Cardiac muscle cell (in vitro differentiated cells and primary cell): ENCODE measurements at regions not wholly inside any gene's neighbourhood (a gene's known extent, or its start where the extent isn't known, plus 50 kb on each side); places are given as distances from the start of the nearest gene placed in this dataset.

Experiments used
- DNase-seq, 2 donors: peaks; one replicate each; pipeline versions ENCODE4 v3.0.0 to v3.0.0-alpha.2; 2010 to 2017; ENCODE audit warnings: low read depth in 1 of 2, low spot score in 1 of 2
- H3K27ac ChIP-seq: fragments of 200-600 bp; sonication (generic); 2 replicates; pipeline ENCODE4 v1.5.1; 2016
- H3K27me3 ChIP-seq: fragments of 200-600 bp; sonication (generic); 2 replicates; pipeline ENCODE4 v1.6.0; 2016; ENCODE audit warnings: control low read depth
- H3K36me3 ChIP-seq: fragments of 200-600 bp; sonication (generic); 2 replicates; pipeline ENCODE4 v1.5.1; 2016; ENCODE audit warnings: control low read depth
- H3K4me1 ChIP-seq: fragments of 200-600 bp; sonication (generic); 2 replicates; pipeline ENCODE4 v1.8.1; 2017; ENCODE audit warnings: low read depth, mild to moderate bottlenecking, mixed run types
- H3K4me3 ChIP-seq: fragments of 200-600 bp; sonication (generic); 2 replicates; pipeline ENCODE4 v1.5.1; 2016; ENCODE audit warnings: mild to moderate bottlenecking
- H3K9me3 ChIP-seq: fragments of 200-600 bp; sonication (generic); 2 replicates; pipeline ENCODE4 v1.5.1; 2017; ENCODE audit warnings: low read depth, mild to moderate bottlenecking, control low read depth
- TF ChIP-seq, protein P1 (sequence below): IDR thresholded peaks from 2 replicates; pipeline ENCODE4 v1.5.1; 2012; ENCODE audit warnings: low read depth, mild to moderate bottlenecking, low read length

DNA sequence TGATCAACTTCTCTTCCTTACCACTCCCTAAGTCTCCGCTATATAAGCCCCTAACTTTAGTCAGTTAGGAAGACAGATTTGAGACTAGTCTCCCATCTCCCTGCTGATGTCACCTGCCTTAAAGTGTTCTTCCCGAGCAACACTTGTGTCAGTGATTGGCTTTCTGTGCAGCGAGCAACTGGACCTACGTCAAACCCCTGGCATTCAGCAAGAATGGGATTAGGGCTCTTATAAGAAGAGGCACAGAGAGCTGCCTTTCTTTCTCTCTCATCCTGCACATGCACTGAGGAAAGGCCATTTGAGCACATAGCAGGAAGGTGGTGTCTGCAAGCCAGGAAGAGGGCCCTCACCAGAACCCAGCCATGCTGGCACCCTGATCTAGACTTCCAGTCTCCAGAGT lies 116.6 kb upstream of the THY1 start:
- TF ChIP-seq, protein P1, sequence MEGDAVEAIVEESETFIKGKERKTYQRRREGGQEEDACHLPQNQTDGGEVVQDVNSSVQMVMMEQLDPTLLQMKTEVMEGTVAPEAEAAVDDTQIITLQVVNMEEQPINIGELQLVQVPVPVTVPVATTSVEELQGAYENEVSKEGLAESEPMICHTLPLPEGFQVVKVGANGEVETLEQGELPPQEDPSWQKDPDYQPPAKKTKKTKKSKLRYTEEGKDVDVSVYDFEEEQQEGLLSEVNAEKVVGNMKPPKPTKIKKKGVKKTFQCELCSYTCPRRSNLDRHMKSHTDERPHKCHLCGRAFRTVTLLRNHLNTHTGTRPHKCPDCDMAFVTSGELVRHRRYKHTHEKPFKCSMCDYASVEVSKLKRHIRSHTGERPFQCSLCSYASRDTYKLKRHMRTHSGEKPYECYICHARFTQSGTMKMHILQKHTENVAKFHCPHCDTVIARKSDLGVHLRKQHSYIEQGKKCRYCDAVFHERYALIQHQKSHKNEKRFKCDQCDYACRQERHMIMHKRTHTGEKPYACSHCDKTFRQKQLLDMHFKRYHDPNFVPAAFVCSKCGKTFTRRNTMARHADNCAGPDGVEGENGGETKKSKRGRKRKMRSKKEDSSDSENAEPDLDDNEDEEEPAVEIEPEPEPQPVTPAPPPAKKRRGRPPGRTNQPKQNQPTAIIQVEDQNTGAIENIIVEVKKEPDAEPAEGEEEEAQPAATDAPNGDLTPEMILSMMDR, result no peak
- Histone ChIP-seq H3K4me1 (peaks cover 3% of the 10 kb centered on the region), H3K27me3 (peaks cover 5% of the 10 kb centered on the region), H3K4me3 (no peak overlapping the region), H3K9me3 (no peaks in the 10 kb centered on the region), H3K36me3 (no peaks in the 10 kb centered on the region), H3K27ac (no peak overlapping the region)
- DNase-seq, result no peak

DNA sequence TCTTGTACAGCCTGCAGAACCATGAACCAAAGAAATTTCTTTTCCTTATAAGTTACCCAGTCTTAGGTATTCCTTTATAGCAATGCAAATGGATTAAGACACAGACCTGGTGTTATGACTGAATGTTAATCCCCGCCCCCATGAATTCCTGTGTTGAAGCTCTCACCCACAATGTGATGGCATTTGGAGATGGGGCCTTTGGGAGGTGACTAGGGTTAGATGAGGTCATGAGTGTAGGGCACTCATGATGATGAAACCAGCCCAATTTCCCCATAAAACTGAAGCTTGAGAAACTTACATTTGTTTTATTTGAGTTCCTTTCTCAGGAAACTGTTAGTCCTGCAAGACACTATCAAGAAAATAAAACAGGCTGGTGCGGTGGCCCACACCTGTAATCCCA lies 115.8 kb upstream of the THY1 start:
- TF ChIP-seq, protein P1, result no peak
- Histone ChIP-seq H3K27ac (no peak overlapping the region), H3K27me3 (peaks cover 5% of the 10 kb centered on the region), H3K9me3 (no peaks in the 10 kb centered on the region), H3K36me3 (no peaks in the 10 kb centered on the region), H3K4me1 (peaks cover 3% of the 10 kb centered on the region), H3K4me3 (no peak overlapping the region)
- DNase-seq, result peak in 1 of 2 donors; percentile 15

DNA sequence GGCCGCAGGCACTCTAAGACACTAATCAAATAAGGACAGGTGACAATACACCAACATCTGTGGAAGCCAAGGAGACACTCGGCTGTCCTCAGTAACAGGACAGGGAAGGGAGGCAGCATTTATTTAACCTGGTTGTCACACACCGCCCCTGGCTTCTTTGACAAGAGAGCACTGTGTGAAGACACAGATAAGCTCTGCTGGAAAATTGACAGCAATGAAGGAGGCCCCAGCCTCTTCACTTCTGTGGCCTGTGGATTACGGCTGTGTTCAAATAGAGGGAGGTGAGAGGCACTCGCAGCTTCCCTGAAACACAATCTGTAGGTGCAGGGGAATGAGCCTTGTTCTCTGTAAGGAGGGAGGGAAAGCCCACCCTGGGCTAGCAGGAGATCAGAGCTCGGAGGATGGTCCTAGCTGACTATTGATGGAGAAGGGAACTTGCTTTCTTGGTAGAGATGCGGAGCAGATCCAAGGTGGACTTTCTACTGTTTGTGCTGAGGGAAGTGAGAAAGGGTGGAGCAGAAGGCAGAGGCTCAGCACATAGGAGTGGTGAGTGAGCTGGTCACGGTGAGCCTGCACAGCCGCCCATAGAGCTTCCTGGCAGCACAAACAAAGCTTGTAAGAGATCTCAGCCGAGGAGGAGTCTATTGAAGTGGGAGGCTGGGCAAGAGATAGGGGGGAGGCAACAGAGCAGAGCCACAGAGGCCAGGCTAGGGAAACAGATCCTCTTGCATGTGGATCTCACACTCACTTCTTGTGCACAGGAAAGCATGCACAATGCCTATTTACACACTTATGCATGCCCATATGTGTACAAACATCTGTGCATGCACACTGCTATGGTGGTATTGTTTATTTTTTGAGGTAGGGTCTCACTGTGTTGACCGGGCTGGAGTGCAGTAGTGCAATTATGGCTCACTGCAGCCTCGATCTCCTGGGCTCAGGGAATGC lies 114.6 kb upstream of the THY1 start:
- Histone ChIP-seq H3K36me3 (no peaks in the 10 kb centered on the region), H3K27ac (no peak overlapping the region), H3K4me3 (no peak overlapping the region), H3K4me1 (peaks cover 3% of the 10 kb centered on the region), H3K27me3 (peaks cover 5% of the 10 kb centered on the region), H3K9me3 (no peaks in the 10 kb centered on the region)
- no peak for DNase-seq
- TF ChIP-seq, protein P1, result no peak

DNA sequence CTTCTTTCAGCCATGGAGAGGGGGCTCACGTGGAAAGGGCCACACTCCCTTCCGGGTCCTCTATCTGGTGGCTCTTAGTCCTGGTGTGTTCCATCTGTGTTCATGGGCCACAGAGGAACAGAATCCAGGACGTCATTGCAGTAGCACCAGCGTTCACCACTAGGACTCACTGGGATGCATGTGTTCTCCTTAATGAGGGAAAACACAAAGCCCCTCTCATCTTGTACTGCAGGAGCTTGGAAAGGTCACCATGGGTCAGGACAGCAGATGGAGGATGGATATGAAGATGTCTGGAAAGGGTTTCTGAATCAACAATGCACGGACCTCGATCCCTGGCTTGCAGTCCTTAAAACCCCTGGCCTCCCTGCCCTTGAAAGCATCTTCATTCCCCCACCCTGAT lies 113.8 kb upstream of the THY1 start:
- no peak overlapping the region for H3K27ac ChIP-seq
- no peak overlapping the region for H3K4me3 ChIP-seq
- H3K36me3 ChIP-seq, result no peaks in the 10 kb centered on the region
- DNase-seq, result no peak
- H3K27me3 ChIP-seq, result peaks cover 9% of the 10 kb centered on the region
- H3K9me3 ChIP-seq, result no peaks in the 10 kb centered on the region
- peaks cover 3% of the 10 kb centered on the region for H3K4me1 ChIP-seq
- TF ChIP-seq, protein P1, result no peak

DNA sequence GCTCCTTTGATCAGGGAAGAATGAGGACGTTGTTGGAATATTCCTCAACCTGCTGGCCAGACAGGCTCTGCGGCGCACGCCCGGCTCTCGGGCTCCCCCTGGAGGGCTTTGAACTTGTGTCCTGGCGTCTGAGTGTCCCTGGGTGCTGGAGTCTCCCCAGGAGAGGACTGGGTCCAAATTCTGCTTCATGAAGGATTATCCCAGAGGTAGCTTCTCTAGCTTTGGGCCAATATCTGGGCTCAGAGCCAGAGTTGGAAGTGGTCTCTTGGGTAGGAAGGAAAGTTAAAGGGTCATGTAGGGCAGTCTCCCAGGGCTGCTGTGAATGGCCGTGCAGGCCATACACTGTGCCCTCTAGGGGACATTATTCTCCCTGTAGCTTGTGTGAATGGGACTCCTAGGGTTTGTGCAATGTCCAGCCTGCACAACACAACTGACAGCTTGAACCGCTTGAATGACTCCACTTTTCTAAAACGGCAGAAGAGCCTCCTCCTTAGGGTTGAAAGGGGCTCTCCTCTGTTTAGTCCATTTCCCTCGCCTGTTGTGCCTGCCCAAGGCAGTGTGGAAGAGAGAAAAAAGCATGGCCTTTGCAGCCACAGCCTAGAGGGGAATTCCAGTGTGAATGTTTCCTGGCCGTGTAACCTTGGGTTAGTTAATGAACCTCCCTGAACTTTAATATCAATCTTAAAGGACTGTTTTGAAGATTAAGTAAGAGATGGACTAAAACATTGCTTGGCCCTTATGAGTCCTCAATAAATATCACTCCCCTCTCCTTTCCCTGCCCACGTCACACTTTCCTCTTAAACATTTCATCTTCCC lies 111.2 kb upstream of the THY1 start:
- TF ChIP-seq, protein P1, result peak; percentile 94
- Histone ChIP-seq H3K9me3 (no peaks in the 10 kb centered on the region), H3K36me3 (no peaks in the 10 kb centered on the region), H3K4me1 (peaks cover 8% of the 10 kb centered on the region), H3K27ac (no peak overlapping the region), H3K27me3 (peaks cover 11% of the 10 kb centered on the region), H3K4me3 (no peak overlapping the region)
- DNase-seq, result peak; percentile 69 to 76
